ENCODE measurements at regions not wholly inside any gene's neighbourhood (a gene's known extent, or its start where the extent isn't known, plus 50 kb on each side); places are given as distances from the start of the nearest gene placed in this dataset.

DNA sequence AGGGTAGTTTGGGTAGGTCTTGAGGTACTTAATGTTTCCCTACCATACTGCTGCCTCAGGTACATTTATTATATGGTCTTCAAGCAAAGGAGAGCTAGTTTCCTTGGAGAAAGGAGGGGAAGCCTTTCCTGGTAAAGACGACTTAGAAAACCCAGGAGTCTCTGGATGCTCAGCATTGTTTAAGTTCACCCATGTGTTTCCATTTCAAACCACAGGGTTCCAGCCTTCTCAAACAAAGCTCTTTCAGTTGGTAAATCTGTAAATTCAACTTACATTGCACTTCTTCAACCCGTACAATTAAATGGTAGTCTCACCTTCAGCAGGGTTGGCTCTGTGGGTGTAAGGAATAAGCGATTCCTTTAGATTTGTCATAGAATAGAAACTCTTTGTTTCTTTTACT lies 111.9 kb upstream of the UNC5C start:
- no peaks in the 10 kb centered on the region for H3K27me3 ChIP-seq (ENCODE audit: insufficient read depth, low read depth, severe bottlenecking)
- DNase-seq, result no peak
- H3K4me3 ChIP-seq (ENCODE audit: low read depth, low read length), result no peak overlapping the region
- H3K9me3 ChIP-seq (ENCODE audit: severe bottlenecking), result peaks cover 5% of the 10 kb centered on the region
- no peak overlapping the region for H3K27ac ChIP-seq
- TF ChIP-seq, protein P1, sequence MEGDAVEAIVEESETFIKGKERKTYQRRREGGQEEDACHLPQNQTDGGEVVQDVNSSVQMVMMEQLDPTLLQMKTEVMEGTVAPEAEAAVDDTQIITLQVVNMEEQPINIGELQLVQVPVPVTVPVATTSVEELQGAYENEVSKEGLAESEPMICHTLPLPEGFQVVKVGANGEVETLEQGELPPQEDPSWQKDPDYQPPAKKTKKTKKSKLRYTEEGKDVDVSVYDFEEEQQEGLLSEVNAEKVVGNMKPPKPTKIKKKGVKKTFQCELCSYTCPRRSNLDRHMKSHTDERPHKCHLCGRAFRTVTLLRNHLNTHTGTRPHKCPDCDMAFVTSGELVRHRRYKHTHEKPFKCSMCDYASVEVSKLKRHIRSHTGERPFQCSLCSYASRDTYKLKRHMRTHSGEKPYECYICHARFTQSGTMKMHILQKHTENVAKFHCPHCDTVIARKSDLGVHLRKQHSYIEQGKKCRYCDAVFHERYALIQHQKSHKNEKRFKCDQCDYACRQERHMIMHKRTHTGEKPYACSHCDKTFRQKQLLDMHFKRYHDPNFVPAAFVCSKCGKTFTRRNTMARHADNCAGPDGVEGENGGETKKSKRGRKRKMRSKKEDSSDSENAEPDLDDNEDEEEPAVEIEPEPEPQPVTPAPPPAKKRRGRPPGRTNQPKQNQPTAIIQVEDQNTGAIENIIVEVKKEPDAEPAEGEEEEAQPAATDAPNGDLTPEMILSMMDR (IDR thresholded peaks at IDR 0.05; ENCODE audit: low read depth, low read length), result no peak
- H3K36me3 ChIP-seq, result no peaks in the 10 kb centered on the region

DNA sequence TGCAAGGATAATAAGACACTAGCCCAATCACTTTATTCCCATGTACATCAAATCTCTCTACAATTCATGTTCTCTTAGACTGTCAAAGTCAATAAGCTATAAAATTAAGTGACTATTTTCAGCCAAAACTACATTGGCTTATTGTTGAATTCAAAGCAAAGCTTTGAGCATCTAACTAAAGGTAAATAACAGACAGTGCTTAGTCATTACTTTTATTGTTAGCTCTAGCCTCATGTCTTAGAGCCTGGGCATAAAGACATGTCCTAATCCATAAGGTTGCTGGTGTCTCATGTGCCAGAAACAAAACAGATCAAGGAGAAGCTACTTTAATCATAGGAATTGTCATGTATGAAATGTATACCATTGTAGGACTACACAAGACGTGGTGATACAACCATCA lies 103.1 kb upstream of the UNC5C start:
- no peak overlapping the region for H3K4me3 ChIP-seq (ENCODE audit: low read depth, low read length)
- no peaks in the 10 kb centered on the region for H3K36me3 ChIP-seq
- H3K27ac ChIP-seq, result no peak overlapping the region
- H3K9me3 ChIP-seq (ENCODE audit: severe bottlenecking), result peaks cover 2% of the 10 kb centered on the region
- H3K27me3 ChIP-seq (ENCODE audit: insufficient read depth, low read depth, severe bottlenecking), result no peaks in the 10 kb centered on the region
- DNase-seq, result no peak
- TF ChIP-seq, protein P1 (IDR thresholded peaks at IDR 0.05; ENCODE audit: low read depth, low read length), result no peak

- Histone ChIP-seq H3K36me3 (no peaks in the 10 kb centered on the region), H3K27ac (no peak overlapping the region), H3K27me3 (ENCODE audit: insufficient read depth, low read depth, severe bottlenecking) (no peaks in the 10 kb centered on the region), H3K4me3 (ENCODE audit: low read depth, low read length) (no peak overlapping the region), H3K9me3 (ENCODE audit: severe bottlenecking) (no peaks in the 10 kb centered on the region)
- TF ChIP-seq, protein P1 (IDR thresholded peaks at IDR 0.05; ENCODE audit: low read depth, low read length), result no peak
- no peak for DNase-seq
Measured at GRCh38 chr4:95644417-95644816, 95.6 kb upstream of the UNC5C start.

- Histone ChIP-seq H3K27ac (no peak overlapping the region), H3K4me3 (ENCODE audit: low read depth, low read length) (no peak overlapping the region), H3K27me3 (ENCODE audit: insufficient read depth, low read depth, severe bottlenecking) (no peaks in the 10 kb centered on the region), H3K36me3 (no peaks in the 10 kb centered on the region), H3K9me3 (ENCODE audit: severe bottlenecking) (no peaks in the 10 kb centered on the region)
- DNase-seq, result no peak
- TF ChIP-seq, protein P1 (IDR thresholded peaks at IDR 0.05; ENCODE audit: low read depth, low read length), result no peak
Measured at GRCh38 chr4:95643627-95644026, 94.9 kb upstream of the UNC5C start.

DNA sequence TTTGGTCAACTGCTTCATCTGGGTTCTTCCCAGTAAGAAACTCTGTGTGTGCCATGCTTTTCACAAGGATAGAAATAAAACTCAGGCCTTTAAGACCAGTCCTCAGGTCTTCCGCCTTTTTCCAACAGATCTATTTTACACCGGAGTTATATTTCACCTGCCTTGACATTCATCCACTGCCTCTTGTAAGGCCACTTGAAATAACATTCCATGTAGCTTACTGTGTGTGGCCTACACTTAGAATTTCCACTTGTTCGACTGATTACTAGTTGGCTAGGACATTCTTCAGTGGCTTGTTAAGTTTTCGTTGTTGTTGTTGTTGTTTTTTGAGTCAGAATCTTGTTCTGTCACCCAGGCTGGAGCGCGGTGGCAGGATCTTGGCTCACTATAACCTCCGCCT lies 92.8 kb upstream of the UNC5C start:
- Histone ChIP-seq H3K4me3 (ENCODE audit: low read depth, low read length) (no peak overlapping the region), H3K27ac (no peak overlapping the region), H3K9me3 (ENCODE audit: severe bottlenecking) (no peaks in the 10 kb centered on the region), H3K36me3 (no peaks in the 10 kb centered on the region), H3K27me3 (ENCODE audit: insufficient read depth, low read depth, severe bottlenecking) (no peaks in the 10 kb centered on the region)
- DNase-seq, result no peak
- TF ChIP-seq, protein P1 (IDR thresholded peaks at IDR 0.05; ENCODE audit: low read depth, low read length), result no peak

DNA sequence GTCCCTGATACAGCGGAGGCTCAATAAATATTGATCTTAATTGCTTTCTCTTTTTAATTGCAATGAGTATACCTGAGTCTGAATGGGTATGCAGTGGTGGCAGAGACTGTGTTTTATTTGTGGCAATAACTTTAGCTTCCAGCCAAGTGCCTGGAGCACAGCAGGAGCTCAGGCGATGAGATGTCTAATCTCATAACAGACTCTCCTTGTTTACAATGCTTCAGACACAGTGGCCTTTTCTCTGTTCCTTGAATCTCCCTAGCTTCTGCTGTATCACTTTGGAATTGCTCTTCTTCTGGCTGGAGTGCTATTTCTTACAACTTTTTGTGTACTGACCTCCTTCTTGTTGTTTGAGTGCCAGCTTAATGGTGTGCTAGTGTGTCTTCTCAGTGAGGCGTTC lies 91.5 kb upstream of the UNC5C start:
- TF ChIP-seq, protein P1 (IDR thresholded peaks at IDR 0.05; ENCODE audit: low read depth, low read length), result no peak
- no peaks in the 10 kb centered on the region for H3K36me3 ChIP-seq
- H3K27ac ChIP-seq, result no peak overlapping the region
- no peak for DNase-seq
- H3K4me3 ChIP-seq (ENCODE audit: low read depth, low read length), result no peak overlapping the region
- no peaks in the 10 kb centered on the region for H3K27me3 ChIP-seq (ENCODE audit: insufficient read depth, low read depth, severe bottlenecking)
- no peaks in the 10 kb centered on the region for H3K9me3 ChIP-seq (ENCODE audit: severe bottlenecking)

All from WERI-Rb-1 (cell line).